ENCODE measurements at regions not wholly inside any gene's neighbourhood (a gene's known extent, or its start where the extent isn't known, plus 50 kb on each side); places are given as distances from the start of the nearest gene placed in this dataset.

DNA sequence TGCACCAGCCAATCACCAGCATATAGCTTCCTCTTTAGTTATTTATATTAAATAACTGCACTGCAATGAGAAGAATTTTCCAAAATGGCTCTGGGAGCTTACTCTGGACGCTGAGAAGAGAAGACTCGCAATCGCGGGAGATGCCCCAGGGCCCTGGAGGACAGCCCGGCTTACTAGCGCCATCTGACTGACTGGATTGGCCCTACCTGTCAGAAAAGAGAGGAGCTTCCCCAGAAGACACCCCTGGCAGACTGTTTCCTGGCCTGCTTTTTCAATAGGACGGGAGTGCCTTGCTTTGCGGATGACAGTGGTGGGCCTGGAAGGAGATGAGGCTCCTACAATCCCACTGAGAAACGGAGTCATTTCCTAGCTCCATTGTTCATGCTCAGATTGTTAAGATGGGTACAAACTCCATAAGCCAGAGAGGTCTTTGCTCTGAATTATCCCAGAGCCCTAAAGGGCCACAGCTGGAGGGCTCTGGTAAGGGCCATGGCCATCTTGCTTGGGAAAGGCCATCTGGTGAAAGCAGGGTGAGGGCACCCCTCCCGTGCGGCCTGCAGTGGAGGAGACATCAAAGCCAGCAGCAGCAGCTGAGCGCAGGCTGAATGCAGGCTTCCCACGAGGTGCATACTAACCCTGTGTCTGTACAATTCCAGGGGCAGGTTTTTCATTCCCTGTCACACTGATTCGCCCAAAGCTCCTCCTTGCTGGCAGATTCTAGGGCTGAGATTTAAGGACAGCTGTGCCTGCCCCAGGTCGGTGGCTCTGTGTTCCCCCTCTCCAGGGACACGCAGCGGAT is 92.1 kb downstream of the GALR1 start:
- no peak for ATAC-seq
- TF ChIP-seq PATZ1 (CRISPR knock-in tag; IDR thresholded peaks at IDR 0.05; ENCODE audit: borderline replicate concordance), result no peak
- TF ChIP-seq ZFP3 (CRISPR knock-in tag; IDR thresholded peaks at IDR 0.05), result no peak
- no peak for TF ChIP-seq ZFP30 (CRISPR knock-in tag; IDR thresholded peaks at IDR 0.05)

- ATAC-seq, result no peak
- no peak for TF ChIP-seq CSRNP3 (CRISPR knock-in tag; IDR thresholded peaks at IDR 0.05)
- no peak for TF ChIP-seq PATZ1 (CRISPR knock-in tag; IDR thresholded peaks at IDR 0.05; ENCODE audit: borderline replicate concordance)
- TF ChIP-seq, protein P1, sequence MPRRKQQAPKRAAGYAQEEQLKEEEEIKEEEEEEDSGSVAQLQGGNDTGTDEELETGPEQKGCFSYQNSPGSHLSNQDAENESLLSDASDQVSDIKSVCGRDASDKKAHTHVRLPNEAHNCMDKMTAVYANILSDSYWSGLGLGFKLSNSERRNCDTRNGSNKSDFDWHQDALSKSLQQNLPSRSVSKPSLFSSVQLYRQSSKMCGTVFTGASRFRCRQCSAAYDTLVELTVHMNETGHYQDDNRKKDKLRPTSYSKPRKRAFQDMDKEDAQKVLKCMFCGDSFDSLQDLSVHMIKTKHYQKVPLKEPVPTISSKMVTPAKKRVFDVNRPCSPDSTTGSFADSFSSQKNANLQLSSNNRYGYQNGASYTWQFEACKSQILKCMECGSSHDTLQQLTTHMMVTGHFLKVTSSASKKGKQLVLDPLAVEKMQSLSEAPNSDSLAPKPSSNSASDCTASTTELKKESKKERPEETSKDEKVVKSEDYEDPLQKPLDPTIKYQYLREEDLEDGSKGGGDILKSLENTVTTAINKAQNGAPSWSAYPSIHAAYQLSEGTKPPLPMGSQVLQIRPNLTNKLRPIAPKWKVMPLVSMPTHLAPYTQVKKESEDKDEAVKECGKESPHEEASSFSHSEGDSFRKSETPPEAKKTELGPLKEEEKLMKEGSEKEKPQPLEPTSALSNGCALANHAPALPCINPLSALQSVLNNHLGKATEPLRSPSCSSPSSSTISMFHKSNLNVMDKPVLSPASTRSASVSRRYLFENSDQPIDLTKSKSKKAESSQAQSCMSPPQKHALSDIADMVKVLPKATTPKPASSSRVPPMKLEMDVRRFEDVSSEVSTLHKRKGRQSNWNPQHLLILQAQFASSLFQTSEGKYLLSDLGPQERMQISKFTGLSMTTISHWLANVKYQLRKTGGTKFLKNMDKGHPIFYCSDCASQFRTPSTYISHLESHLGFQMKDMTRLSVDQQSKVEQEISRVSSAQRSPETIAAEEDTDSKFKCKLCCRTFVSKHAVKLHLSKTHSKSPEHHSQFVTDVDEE (CRISPR knock-in tag; IDR thresholded peaks at IDR 0.05), result no peak
- no peak for TF ChIP-seq ZNF565 (CRISPR knock-in tag; conservative IDR thresholded peaks at IDR 0.05; ENCODE audit: low read depth)
- TF ChIP-seq TOX (CRISPR knock-in tag; IDR thresholded peaks at IDR 0.05; ENCODE audit: borderline replicate concordance), result no peak
- TF ChIP-seq RARB (CRISPR knock-in tag; IDR thresholded peaks at IDR 0.05), result no peak
- no peak for TF ChIP-seq CREB5 (CRISPR knock-in tag; IDR thresholded peaks at IDR 0.05; ENCODE audit: low read depth)
- TF ChIP-seq ZC3H10 (CRISPR knock-in tag; IDR thresholded peaks at IDR 0.05), result no peak
- no peak for TF ChIP-seq ESRRG (CRISPR knock-in tag; IDR thresholded peaks at IDR 0.05)
- TF ChIP-seq CSDC2 (CRISPR knock-in tag; IDR thresholded peaks at IDR 0.05), result no peak
- TF ChIP-seq ZNF8 (CRISPR knock-in tag; IDR thresholded peaks at IDR 0.05), result no peak
- TF ChIP-seq ZFP3 (CRISPR knock-in tag; IDR thresholded peaks at IDR 0.05), result no peak
- TF ChIP-seq ZNF70 (CRISPR knock-in tag; IDR thresholded peaks at IDR 0.05), result no peak
- TF ChIP-seq OSR1 (CRISPR knock-in tag; IDR thresholded peaks at IDR 0.05), result no peak
- no peak for TF ChIP-seq POU6F1 (CRISPR knock-in tag; IDR thresholded peaks at IDR 0.05; ENCODE audit: borderline replicate concordance, low read depth)
- TF ChIP-seq TCF4 (CRISPR knock-in tag; IDR thresholded peaks at IDR 0.05; ENCODE audit: borderline replicate concordance), result no peak
- TF ChIP-seq BACH2 (CRISPR knock-in tag; IDR thresholded peaks at IDR 0.05; ENCODE audit: borderline replicate concordance), result no peak
- no peak for TF ChIP-seq ISL1 (CRISPR knock-in tag; IDR thresholded peaks at IDR 0.05)
Measured at GRCh38 chr18:77342736-77343135, 93.1 kb downstream of the GALR1 start.
